ENCODE measurements at regions not wholly inside any gene's neighbourhood (a gene's known extent, or its start where the extent isn't known, plus 50 kb on each side); places are given as distances from the start of the nearest gene placed in this dataset.

- Histone ChIP-seq H3K4me3 (no peak overlapping the region), H3K27ac (no peak overlapping the region), H3K79me2 (ENCODE audit: low read depth) (no peaks in the 10 kb centered on the region), H3K4me2 (no peak overlapping the region), H3K9me3 (ENCODE audit: low read depth) (no peaks in the 10 kb centered on the region), H2AFZ (replicated peaks) (no peak overlapping the region), H4K20me1 (ENCODE audit: low read depth) (no peaks in the 10 kb centered on the region), H3K9ac (no peak overlapping the region), H3K36me3 (no peaks in the 10 kb centered on the region), H3K27me3 (no peaks in the 10 kb centered on the region), H3F3A (ENCODE audit: low read depth) (no peaks in the 10 kb centered on the region), H3K4me1 (no peaks in the 10 kb centered on the region)
- Mint-ChIP-seq H3K9me3 (peaks cover 3% of the 10 kb centered on the region), H3K36me3 (no peaks in the 10 kb centered on the region), H3K27ac (no peak overlapping the region), H3K4me1 (no peaks in the 10 kb centered on the region), H3K4me3 (no peak overlapping the region), H3K27me3 (ENCODE audit: insufficient read depth, low read depth) (peaks cover 4% of the 10 kb centered on the region)
- TF ChIP-seq EZH2phosphoT487 (IDR thresholded peaks at IDR 0.05), result no peak
- no peak for TF ChIP-seq EZH2 (IDR thresholded peaks at IDR 0.05)
- TF ChIP-seq, protein P1, sequence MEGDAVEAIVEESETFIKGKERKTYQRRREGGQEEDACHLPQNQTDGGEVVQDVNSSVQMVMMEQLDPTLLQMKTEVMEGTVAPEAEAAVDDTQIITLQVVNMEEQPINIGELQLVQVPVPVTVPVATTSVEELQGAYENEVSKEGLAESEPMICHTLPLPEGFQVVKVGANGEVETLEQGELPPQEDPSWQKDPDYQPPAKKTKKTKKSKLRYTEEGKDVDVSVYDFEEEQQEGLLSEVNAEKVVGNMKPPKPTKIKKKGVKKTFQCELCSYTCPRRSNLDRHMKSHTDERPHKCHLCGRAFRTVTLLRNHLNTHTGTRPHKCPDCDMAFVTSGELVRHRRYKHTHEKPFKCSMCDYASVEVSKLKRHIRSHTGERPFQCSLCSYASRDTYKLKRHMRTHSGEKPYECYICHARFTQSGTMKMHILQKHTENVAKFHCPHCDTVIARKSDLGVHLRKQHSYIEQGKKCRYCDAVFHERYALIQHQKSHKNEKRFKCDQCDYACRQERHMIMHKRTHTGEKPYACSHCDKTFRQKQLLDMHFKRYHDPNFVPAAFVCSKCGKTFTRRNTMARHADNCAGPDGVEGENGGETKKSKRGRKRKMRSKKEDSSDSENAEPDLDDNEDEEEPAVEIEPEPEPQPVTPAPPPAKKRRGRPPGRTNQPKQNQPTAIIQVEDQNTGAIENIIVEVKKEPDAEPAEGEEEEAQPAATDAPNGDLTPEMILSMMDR (IDR thresholded peaks at IDR 0.05), result no peak
- DNase-seq (ENCODE audit: low spot score), result no peak
These were observed 77.7 kb upstream of the VSTM2B start for GRCh38 chr19:29448046-29448445.

- no peak for DNase-seq (ENCODE audit: low spot score)
- no peak overlapping the region for H3K27ac ChIP-seq
- H3K9ac ChIP-seq, result no peak overlapping the region
- Mint-ChIP-seq H3K27ac (no peak overlapping the region), H3K9me3 (no peaks in the 10 kb centered on the region), H3K27me3 (ENCODE audit: insufficient read depth, low read depth) (peaks cover 4% of the 10 kb centered on the region), H3K4me1 (no peaks in the 10 kb centered on the region), H3K36me3 (no peaks in the 10 kb centered on the region), H3K4me3 (no peak overlapping the region)
- H3K27me3 ChIP-seq, result no peaks in the 10 kb centered on the region
- TF ChIP-seq, protein P1 (IDR thresholded peaks at IDR 0.05), result no peak
- TF ChIP-seq EZH2 (IDR thresholded peaks at IDR 0.05), result no peak
- TF ChIP-seq EZH2phosphoT487 (IDR thresholded peaks at IDR 0.05), result no peak
- no peaks in the 10 kb centered on the region for H3K36me3 ChIP-seq
- no peak overlapping the region for H3K4me3 ChIP-seq
- no peak overlapping the region for H3K4me2 ChIP-seq
- no peaks in the 10 kb centered on the region for H3K9me3 ChIP-seq (ENCODE audit: low read depth)
- H3K4me1 ChIP-seq, result no peaks in the 10 kb centered on the region
- no peaks in the 10 kb centered on the region for H3K79me2 ChIP-seq (ENCODE audit: low read depth)
- no peaks in the 10 kb centered on the region for H4K20me1 ChIP-seq (ENCODE audit: low read depth)
- no peaks in the 10 kb centered on the region for H3F3A ChIP-seq (ENCODE audit: low read depth)
- no peak overlapping the region for H2AFZ ChIP-seq (replicated peaks)
These were observed 76.4 kb upstream of the VSTM2B start for GRCh38 chr19:29449371-29449770.

GRCh38 chr19:29450306-29450705, 75.5 kb upstream of the VSTM2B start:
- Histone ChIP-seq H3K36me3 (no peaks in the 10 kb centered on the region), H3K4me3 (no peak overlapping the region), H3F3A (ENCODE audit: low read depth) (no peaks in the 10 kb centered on the region), H3K4me2 (no peak overlapping the region), H3K9me3 (ENCODE audit: low read depth) (no peaks in the 10 kb centered on the region), H3K27ac (no peak overlapping the region), H4K20me1 (ENCODE audit: low read depth) (no peaks in the 10 kb centered on the region), H2AFZ (replicated peaks) (no peak overlapping the region), H3K9ac (no peak overlapping the region), H3K4me1 (no peaks in the 10 kb centered on the region), H3K79me2 (ENCODE audit: low read depth) (no peaks in the 10 kb centered on the region), H3K27me3 (no peaks in the 10 kb centered on the region)
- TF ChIP-seq EZH2 (IDR thresholded peaks at IDR 0.05) (no peak), EZH2phosphoT487 (IDR thresholded peaks at IDR 0.05) (no peak)
- TF ChIP-seq, protein P1 (IDR thresholded peaks at IDR 0.05), result no peak
- Mint-ChIP-seq H3K4me3 (no peak overlapping the region), H3K27ac (no peak overlapping the region), H3K4me1 (no peaks in the 10 kb centered on the region), H3K36me3 (no peaks in the 10 kb centered on the region), H3K9me3 (no peaks in the 10 kb centered on the region), H3K27me3 (ENCODE audit: insufficient read depth, low read depth) (peaks cover 2% of the 10 kb centered on the region)
- DNase-seq (ENCODE audit: low spot score), result no peak
